NCI-H1092 treated with DMSO at 0.1 percent for 48 hours (cell line): ENCODE measurements at regions not wholly inside any gene's neighbourhood (a gene's known extent, or its start where the extent isn't known, plus 50 kb on each side); places are given as distances from the start of the nearest gene placed in this dataset.
"Not testable (repeated sequence)": the region's sequence is repeated elsewhere in the genome, so short reads cannot be mapped to it uniquely, and the experiment has no call there.

Experiments used
- DNase-seq: peaks from one replicate; lab custom pipeline; 2025; lab: John Stamatoyannopoulos, UW

GRCh38 chr2:198913394-198914152, 544.2 kb downstream of the SATB2 start:
- no peak for DNase-seq

- DNase-seq: no peak
These were observed 548.0 kb downstream of the SATB2 start for GRCh38 chr2:198909525-198910267.

GRCh38 chr2:198905881-198906612, 551.7 kb downstream of the SATB2 start:
- DNase-seq: no peak

- no peak for DNase-seq
These were observed 555.8 kb downstream of the SATB2 start for GRCh38 chr2:198901894-198902293.

GRCh38 chr2:198900141-198900540, 557.6 kb downstream of the SATB2 start:
- DNase-seq: no peak

GRCh38 chr2:198890490-198890889, 567.2 kb downstream of the SATB2 start:
- DNase-seq: no peak

- no peak for DNase-seq
These were observed 574.1 kb downstream of the SATB2 start for GRCh38 chr2:198883604-198884003.

- DNase-seq: no peak
These were observed 576.8 kb downstream of the SATB2 start for GRCh38 chr2:198880986-198881385.

- DNase-seq: no peak
These were observed 577.3 kb downstream of the SATB2 start for GRCh38 chr2:198880421-198880820.

GRCh38 chr2:198874472-198874858, 583.3 kb downstream of the SATB2 start:
- DNase-seq: no peak

- DNase-seq: no peak
These were observed 584.0 kb downstream of the SATB2 start for GRCh38 chr2:198873503-198874471.

GRCh38 chr2:198863655-198864054, 594.1 kb downstream of the SATB2 start:
- no peak for DNase-seq

GRCh38 chr2:198861080-198861479, 596.7 kb downstream of the SATB2 start:
- DNase-seq: no peak

- DNase-seq: no peak
These were observed 600.5 kb downstream of the SATB2 start for GRCh38 chr2:198857246-198857645.

- DNase-seq: not testable (repeated sequence)
These were observed 602.0 kb downstream of the SATB2 start for GRCh38 chr2:198855746-198856145.

- no peak for DNase-seq
These were observed 605.5 kb downstream of the SATB2 start for GRCh38 chr2:198852248-198852647.

- DNase-seq: no peak
These were observed 632.2 kb downstream of the SATB2 start for GRCh38 chr2:198825534-198825933.

- no peak for DNase-seq
These were observed 640.2 kb downstream of the SATB2 start for GRCh38 chr2:198817536-198817935.

GRCh38 chr2:198815626-198816025, 642.1 kb downstream of the SATB2 start:
- no peak for DNase-seq

GRCh38 chr2:198811198-198811597, 646.5 kb downstream of the SATB2 start:
- DNase-seq: no peak

- no peak for DNase-seq
These were observed 647.8 kb downstream of the SATB2 start for GRCh38 chr2:198809976-198810375.

- no peak for DNase-seq
These were observed 650.6 kb downstream of the SATB2 start for GRCh38 chr2:198807131-198807530.
